ENCODE measurements at regions not wholly inside any gene's neighbourhood (a gene's known extent, or its start where the extent isn't known, plus 50 kb on each side); places are given as distances from the start of the nearest gene placed in this dataset.

- Histone ChIP-seq H3K36me3 (ENCODE audit: insufficient read depth, low read length) (no peaks in the 10 kb centered on the region), H3K9me3 (ENCODE audit: low read length) (no peaks in the 10 kb centered on the region), H3K4me3 (ENCODE audit: low read depth in 1 of 2, low read length in 2 of 2) (no peak overlapping the region), H3K27ac (ENCODE audit: low read depth, low read length) (no peak overlapping the region), H3K9ac (ENCODE audit: low read length) (no peak overlapping the region), H3K4me1 (ENCODE audit: insufficient read depth, low read length) (no peaks in the 10 kb centered on the region), H3K27me3 (ENCODE audit: control insufficient read depth in 1 of 2, insufficient read depth in 2 of 2, low read length in 2 of 2) (no peaks in the 10 kb centered on the region)
Observed at GRCh38 chr2:216949700-216950413, 90.0 kb upstream of the TNP1 start.

DNA sequence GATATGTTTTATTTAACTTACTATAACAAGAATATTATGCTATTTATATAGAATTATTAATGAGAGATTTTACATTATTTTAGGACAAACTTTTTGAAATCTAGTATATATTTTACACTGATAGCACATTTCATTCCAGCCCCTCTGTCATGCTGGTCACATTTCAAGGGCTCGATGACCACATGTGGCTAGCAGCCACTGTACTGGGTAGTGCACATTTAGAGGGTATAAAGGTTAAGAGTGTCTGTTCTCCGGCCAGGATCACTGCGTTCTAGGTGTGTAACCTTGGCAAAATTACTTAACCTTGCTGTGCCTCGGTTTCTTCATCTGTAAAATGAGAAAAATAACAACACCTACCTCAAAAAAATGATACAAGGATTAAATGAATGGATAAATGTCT, 87.2 kb upstream of the TNP1 start:
- Histone ChIP-seq H3K27ac (ENCODE audit: low read depth, low read length) (no peak overlapping the region), H3K9me3 (ENCODE audit: low read length) (no peaks in the 10 kb centered on the region), H3K4me1 (ENCODE audit: insufficient read depth, low read length) (no peaks in the 10 kb centered on the region), H3K27me3 (ENCODE audit: control insufficient read depth in 1 of 2, insufficient read depth in 2 of 2, low read length in 2 of 2) (no peaks in the 10 kb centered on the region), H3K9ac (ENCODE audit: low read length) (no peak overlapping the region), H3K36me3 (ENCODE audit: insufficient read depth, low read length) (no peaks in the 10 kb centered on the region), H3K4me3 (ENCODE audit: low read depth in 1 of 2, low read length in 2 of 2) (no peak overlapping the region)

DNA sequence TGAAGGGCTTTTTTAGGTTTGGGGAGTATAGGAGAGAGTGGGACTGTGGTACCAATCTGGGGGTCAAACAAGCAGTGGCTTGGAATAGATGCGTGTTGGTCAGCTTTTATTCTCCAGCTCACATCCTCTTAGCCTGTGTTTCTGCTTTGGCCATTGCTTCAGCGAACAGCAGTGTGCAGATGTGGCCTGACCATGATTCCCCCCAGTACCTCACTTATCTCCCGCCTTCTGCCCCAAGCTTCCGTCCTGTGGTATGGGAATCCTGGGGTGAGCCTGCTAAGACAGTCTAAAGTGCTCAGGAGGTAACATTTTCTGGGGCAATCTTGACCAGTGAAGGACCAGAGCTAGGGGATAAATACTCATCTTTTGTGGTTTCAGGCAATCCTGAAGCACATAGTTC, 84.9 kb upstream of the TNP1 start:
- H3K9me3 ChIP-seq (ENCODE audit: low read length), result no peaks in the 10 kb centered on the region
- no peak overlapping the region for H3K4me3 ChIP-seq (ENCODE audit: low read depth in 1 of 2, low read length in 2 of 2)
- H3K9ac ChIP-seq (ENCODE audit: low read length), result no peak overlapping the region
- no peaks in the 10 kb centered on the region for H3K4me1 ChIP-seq (ENCODE audit: insufficient read depth, low read length)
- H3K36me3 ChIP-seq (ENCODE audit: insufficient read depth, low read length), result no peaks in the 10 kb centered on the region
- H3K27ac ChIP-seq (ENCODE audit: low read depth, low read length), result no peak overlapping the region
- H3K27me3 ChIP-seq (ENCODE audit: control insufficient read depth in 1 of 2, insufficient read depth in 2 of 2, low read length in 2 of 2), result no peaks in the 10 kb centered on the region

DNA sequence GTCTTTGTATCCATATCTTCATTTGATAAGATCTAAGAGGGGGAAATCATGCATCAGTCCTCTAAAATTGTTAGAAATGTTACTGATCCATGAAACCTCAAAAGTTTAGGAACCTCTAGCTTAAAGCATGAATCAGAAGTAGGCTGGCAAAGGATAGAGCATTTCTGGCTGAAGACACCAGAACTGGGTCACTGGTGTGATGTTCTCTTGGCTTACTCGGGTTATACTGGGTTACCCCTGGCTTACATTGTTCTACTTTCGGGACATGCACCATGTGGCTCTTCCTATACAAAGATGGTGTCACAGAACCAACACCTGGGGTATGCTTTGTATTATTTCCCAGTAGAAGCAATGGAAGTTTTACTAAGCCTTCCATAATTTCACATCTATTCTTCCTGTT, 83.2 kb upstream of the TNP1 start:
- Histone ChIP-seq H3K4me1 (ENCODE audit: insufficient read depth, low read length) (no peaks in the 10 kb centered on the region), H3K27me3 (ENCODE audit: control insufficient read depth in 1 of 2, insufficient read depth in 2 of 2, low read length in 2 of 2) (no peaks in the 10 kb centered on the region), H3K4me3 (ENCODE audit: low read depth in 1 of 2, low read length in 2 of 2) (no peak overlapping the region), H3K9ac (ENCODE audit: low read length) (no peak overlapping the region), H3K36me3 (ENCODE audit: insufficient read depth, low read length) (no peaks in the 10 kb centered on the region), H3K9me3 (ENCODE audit: low read length) (no peaks in the 10 kb centered on the region), H3K27ac (ENCODE audit: low read depth, low read length) (no peak overlapping the region)

- Histone ChIP-seq H3K4me1 (ENCODE audit: insufficient read depth, low read length) (peaks cover 2% of the 10 kb centered on the region), H3K9me3 (ENCODE audit: low read length) (no peaks in the 10 kb centered on the region), H3K9ac (ENCODE audit: low read length) (no peak overlapping the region), H3K4me3 (ENCODE audit: low read depth in 1 of 2, low read length in 2 of 2) (no peak overlapping the region), H3K36me3 (ENCODE audit: insufficient read depth, low read length) (no peaks in the 10 kb centered on the region), H3K27me3 (ENCODE audit: control insufficient read depth in 1 of 2, insufficient read depth in 2 of 2, low read length in 2 of 2) (no peaks in the 10 kb centered on the region), H3K27ac (ENCODE audit: low read depth, low read length) (no peak overlapping the region)
Observed at GRCh38 chr2:216942465-216942864, 82.6 kb upstream of the TNP1 start.

GRCh38 chr2:216942016-216942415, 82.2 kb upstream of the TNP1 start:
- H3K36me3 ChIP-seq (ENCODE audit: insufficient read depth, low read length), result no peaks in the 10 kb centered on the region
- no peak overlapping the region for H3K4me3 ChIP-seq (ENCODE audit: low read depth in 1 of 2, low read length in 2 of 2)
- H3K27me3 ChIP-seq (ENCODE audit: control insufficient read depth in 1 of 2, insufficient read depth in 2 of 2, low read length in 2 of 2), result no peaks in the 10 kb centered on the region
- H3K27ac ChIP-seq (ENCODE audit: low read depth, low read length), result no peak overlapping the region
- peaks cover 7% of the 10 kb centered on the region for H3K4me1 ChIP-seq (ENCODE audit: insufficient read depth, low read length)
- no peak overlapping the region for H3K9ac ChIP-seq (ENCODE audit: low read length)
- no peaks in the 10 kb centered on the region for H3K9me3 ChIP-seq (ENCODE audit: low read length)

GRCh38 chr2:216936954-216937357, 77.1 kb upstream of the TNP1 start:
- Histone ChIP-seq H3K9ac (ENCODE audit: low read length) (no peak overlapping the region), H3K9me3 (ENCODE audit: low read length) (no peaks in the 10 kb centered on the region), H3K27ac (ENCODE audit: low read depth, low read length) (no peak overlapping the region), H3K4me1 (ENCODE audit: insufficient read depth, low read length) (peaks cover 17% of the 10 kb centered on the region), H3K27me3 (ENCODE audit: control insufficient read depth in 1 of 2, insufficient read depth in 2 of 2, low read length in 2 of 2) (no peaks in the 10 kb centered on the region), H3K36me3 (ENCODE audit: insufficient read depth, low read length) (no peaks in the 10 kb centered on the region), H3K4me3 (ENCODE audit: low read depth in 1 of 2, low read length in 2 of 2) (no peak overlapping the region)

DNA sequence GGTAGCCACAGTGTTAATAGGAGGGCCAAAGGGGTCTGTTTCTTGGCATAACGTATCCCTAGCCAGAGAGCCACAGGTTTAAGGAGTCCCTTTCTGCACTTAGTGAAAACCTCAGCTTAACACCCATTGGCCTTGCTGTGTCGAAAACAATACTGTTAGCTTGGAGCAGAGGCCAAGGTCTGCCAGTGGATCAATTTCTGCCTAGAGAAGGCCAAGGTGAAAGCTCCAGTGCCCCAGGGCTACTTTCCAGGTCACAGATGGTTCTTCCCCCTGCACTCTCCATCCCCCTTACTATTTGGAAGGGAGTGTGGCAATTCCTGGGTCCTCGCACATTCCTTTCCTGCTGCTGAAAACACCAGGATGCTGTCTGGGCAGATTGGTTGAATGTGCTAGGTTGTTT, 74.8 kb upstream of the TNP1 start:
- Histone ChIP-seq H3K9ac (ENCODE audit: low read length) (no peak overlapping the region), H3K27ac (ENCODE audit: low read depth, low read length) (no peak overlapping the region), H3K9me3 (ENCODE audit: low read length) (no peaks in the 10 kb centered on the region)

DNA sequence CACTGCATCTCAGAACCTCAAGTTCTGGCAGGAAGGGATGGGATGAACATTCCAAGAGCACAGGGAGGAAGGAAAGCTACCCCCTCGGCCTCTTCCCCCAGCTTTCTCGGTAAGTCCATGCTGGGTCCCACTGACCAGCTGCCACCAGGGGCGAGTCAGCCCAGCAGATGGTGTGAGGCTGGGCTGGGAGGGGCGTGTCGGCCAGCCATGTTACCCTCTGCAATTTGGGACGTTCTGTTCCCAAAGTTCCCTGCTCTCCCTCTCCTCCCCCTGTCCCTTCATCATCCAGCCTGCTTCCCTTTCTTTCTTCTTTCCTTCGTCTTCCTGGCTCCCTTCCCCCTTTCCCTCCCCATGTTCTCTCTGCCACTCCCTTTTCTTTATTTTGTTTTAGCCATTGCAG, 74.3 kb upstream of the TNP1 start:
- Histone ChIP-seq H3K4me1 (ENCODE audit: insufficient read depth, low read length) (peaks cover 17% of the 10 kb centered on the region), H3K36me3 (ENCODE audit: insufficient read depth, low read length) (no peaks in the 10 kb centered on the region), H3K9me3 (ENCODE audit: low read length) (no peaks in the 10 kb centered on the region), H3K9ac (ENCODE audit: low read length) (no peak overlapping the region), H3K27ac (ENCODE audit: low read depth, low read length) (no peak overlapping the region), H3K4me3 (ENCODE audit: low read depth in 1 of 2, low read length in 2 of 2) (no peak overlapping the region), H3K27me3 (ENCODE audit: control insufficient read depth in 1 of 2, insufficient read depth in 2 of 2, low read length in 2 of 2) (no peaks in the 10 kb centered on the region)

More for the DNA sequence above, 74.8 kb upstream of the TNP1 start:
- no peaks in the 10 kb centered on the region for H3K27me3 ChIP-seq (ENCODE audit: control insufficient read depth in 1 of 2, insufficient read depth in 2 of 2, low read length in 2 of 2)
- H3K4me1 ChIP-seq (ENCODE audit: insufficient read depth, low read length), result peaks cover 17% of the 10 kb centered on the region
- H3K36me3 ChIP-seq (ENCODE audit: insufficient read depth, low read length), result no peaks in the 10 kb centered on the region
- H3K4me3 ChIP-seq (ENCODE audit: low read depth in 1 of 2, low read length in 2 of 2), result no peak overlapping the region

DNA sequence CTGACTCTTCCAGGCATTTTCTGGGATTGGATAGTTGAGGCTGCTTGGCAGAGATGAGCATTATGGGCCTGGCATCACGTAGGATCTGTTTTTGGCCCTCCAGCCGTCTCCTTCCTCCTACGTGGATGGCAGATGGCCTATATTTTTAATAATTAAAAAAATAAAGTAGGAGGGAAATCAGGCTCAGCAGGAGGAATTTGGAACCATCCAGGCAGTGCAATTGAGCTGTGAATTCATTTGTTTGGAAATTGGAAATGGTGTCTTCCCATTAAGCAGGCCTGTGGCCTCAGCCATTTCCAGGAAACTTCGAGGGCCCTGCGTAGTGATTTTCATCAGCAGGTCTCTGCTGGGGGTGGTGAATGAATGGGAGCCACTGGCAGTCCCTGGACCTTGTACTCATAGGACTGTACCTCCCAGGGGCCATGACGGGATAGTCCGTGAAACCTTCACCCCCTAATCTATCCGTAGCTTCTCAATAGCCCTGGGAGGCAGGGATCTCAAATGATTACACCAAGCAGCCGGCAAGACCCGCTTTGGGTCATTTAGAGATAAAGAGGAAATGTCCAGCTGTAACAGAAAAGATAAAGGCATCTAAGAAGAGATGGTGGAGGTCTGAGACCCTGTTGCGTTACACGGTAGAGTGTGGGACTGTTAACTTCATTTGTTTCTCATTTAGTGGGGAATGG, 73.1 kb upstream of the TNP1 start:
- Histone ChIP-seq H3K27me3 (ENCODE audit: control insufficient read depth in 1 of 2, insufficient read depth in 2 of 2, low read length in 2 of 2) (no peaks in the 10 kb centered on the region), H3K27ac (ENCODE audit: low read depth, low read length) (no peak overlapping the region), H3K9ac (ENCODE audit: low read length) (no peak overlapping the region), H3K36me3 (ENCODE audit: insufficient read depth, low read length) (no peaks in the 10 kb centered on the region), H3K4me1 (ENCODE audit: insufficient read depth, low read length) (peaks cover 17% of the 10 kb centered on the region), H3K9me3 (ENCODE audit: low read length) (no peaks in the 10 kb centered on the region), H3K4me3 (ENCODE audit: low read depth in 1 of 2, low read length in 2 of 2) (no peak overlapping the region)

- Histone ChIP-seq H3K27ac (ENCODE audit: low read depth, low read length) (no peak overlapping the region), H3K4me3 (ENCODE audit: low read depth in 1 of 2, low read length in 2 of 2) (no peak overlapping the region), H3K27me3 (ENCODE audit: control insufficient read depth in 1 of 2, insufficient read depth in 2 of 2, low read length in 2 of 2) (no peaks in the 10 kb centered on the region), H3K9me3 (ENCODE audit: low read length) (no peaks in the 10 kb centered on the region), H3K9ac (ENCODE audit: low read length) (no peak overlapping the region), H3K4me1 (ENCODE audit: insufficient read depth, low read length) (peaks cover 13% of the 10 kb centered on the region), H3K36me3 (ENCODE audit: insufficient read depth, low read length) (no peaks in the 10 kb centered on the region)
Observed at GRCh38 chr2:216932113-216932862, 72.4 kb upstream of the TNP1 start.

All from muscle layer of colon (tissue), 2 donors.